SJSA1 (cell line): ENCODE measurements at regions not wholly inside any gene's neighbourhood (a gene's known extent, or its start where the extent isn't known, plus 50 kb on each side); places are given as distances from the start of the nearest gene placed in this dataset.

ENCODE experiments used
- DNase-seq, 2 experiments: peaks; one replicate each; pipeline ENCODE4 v3.0.0-alpha.2; 2015 to 2020; ENCODE audit warnings: low spot score in 2 of 2, low read depth in 1 of 2
- H3K27ac ChIP-seq: fragments of 250-450 bp; sonication (Bioruptor Pico); 2 replicates; pipeline ENCODE4 v1.5.1; 2020; ENCODE audit warnings: mild to moderate bottlenecking, moderate library complexity
- H3K27me3 ChIP-seq: fragments of 250-450 bp; sonication (Bioruptor Pico); replicated peaks from 2 replicates; pipeline ENCODE4 v1.5.1; 2020; ENCODE audit warnings: mild to moderate bottlenecking, moderate library complexity
- H3K36me3 ChIP-seq: fragments of 250-450 bp; sonication (Bioruptor Pico); 2 replicates; pipeline ENCODE4 v1.5.1; 2020; ENCODE audit warnings: mild to moderate bottlenecking
- H3K4me1 ChIP-seq: fragments of 250-450 bp; sonication (Bioruptor Pico); replicated peaks from 2 replicates; pipeline ENCODE4 v1.6.1; 2021; ENCODE audit warnings: mild to moderate bottlenecking
- H3K4me3 ChIP-seq: fragments of 250-450 bp; sonication (Bioruptor Pico); 2 replicates; pipeline ENCODE4 v1.5.1; 2020; ENCODE audit warnings: mild to moderate bottlenecking
- H3K9me3 ChIP-seq: fragments of 250-450 bp; sonication (Bioruptor Pico); replicated peaks from 2 replicates; pipeline ENCODE4 v1.5.1; 2020; ENCODE audit warnings: mild to moderate bottlenecking

GRCh38 chr5:148906968-148907367 lies 80.6 kb downstream of the ADRB2 start:
- DNase-seq: no peak
- Histone ChIP-seq H3K4me1 (peaks cover 42% of the 10 kb centered on the region), H3K36me3 (no peaks in the 10 kb centered on the region), H3K27me3 (no peaks in the 10 kb centered on the region), H3K9me3 (no peaks in the 10 kb centered on the region), H3K4me3 (no peak overlapping the region), H3K27ac (no peak overlapping the region)

GRCh38 chr5:148909040-148909439 lies 82.6 kb downstream of the ADRB2 start:
- Histone ChIP-seq H3K36me3 (no peaks in the 10 kb centered on the region), H3K4me1 (peaks cover 62% of the 10 kb centered on the region), H3K27me3 (no peaks in the 10 kb centered on the region), H3K27ac (peak overlapping the region; percentile 99), H3K4me3 (no peak overlapping the region), H3K9me3 (no peaks in the 10 kb centered on the region)
- peak in 1 of 2 experiments; percentile 91 for DNase-seq

- Histone ChIP-seq H3K27ac (peak overlapping the region; percentile 99), H3K4me1 (peaks cover 68% of the 10 kb centered on the region), H3K27me3 (no peaks in the 10 kb centered on the region)
Observed at GRCh38 chr5:148909766-148910165, 83.4 kb downstream of the ADRB2 start.

GRCh38 chr5:148910216-148910615 lies 83.8 kb downstream of the ADRB2 start:
- Histone ChIP-seq H3K4me1 (peaks cover 72% of the 10 kb centered on the region), H3K4me3 (no peak overlapping the region), H3K27me3 (no peaks in the 10 kb centered on the region), H3K36me3 (no peaks in the 10 kb centered on the region), H3K9me3 (no peaks in the 10 kb centered on the region), H3K27ac (peak overlapping the region; percentile 99)
- DNase-seq: no peak

More at GRCh38 chr5:148909766-148910165, 83.4 kb downstream of the ADRB2 start:
- Histone ChIP-seq H3K4me3 (no peak overlapping the region), H3K36me3 (no peaks in the 10 kb centered on the region), H3K9me3 (no peaks in the 10 kb centered on the region)
- DNase-seq: peak in 1 of 2 experiments; percentile 65

- H3K9me3 ChIP-seq: no peaks in the 10 kb centered on the region
- no peaks in the 10 kb centered on the region for H3K27me3 ChIP-seq
- peak; percentile 99 for DNase-seq
- peaks cover 78% of the 10 kb centered on the region for H3K4me1 ChIP-seq
- H3K27ac ChIP-seq: peak overlapping the region; percentile 99
- H3K36me3 ChIP-seq: no peaks in the 10 kb centered on the region
- no peak overlapping the region for H3K4me3 ChIP-seq
Observed at GRCh38 chr5:148910686-148911361, 84.4 kb downstream of the ADRB2 start.

- H3K9me3 ChIP-seq: no peaks in the 10 kb centered on the region
- H3K27ac ChIP-seq: peak overlapping the region; percentile 99
- H3K27me3 ChIP-seq: no peaks in the 10 kb centered on the region
- no peak for DNase-seq
- H3K36me3 ChIP-seq: no peaks in the 10 kb centered on the region
- H3K4me1 ChIP-seq: peaks cover 82% of the 10 kb centered on the region
- no peak overlapping the region for H3K4me3 ChIP-seq
Observed at GRCh38 chr5:148911386-148911785, 85.0 kb downstream of the ADRB2 start.

GRCh38 chr5:148912146-148912545 lies 85.7 kb downstream of the ADRB2 start:
- H3K36me3 ChIP-seq: no peaks in the 10 kb centered on the region
- no peak for DNase-seq
- no peaks in the 10 kb centered on the region for H3K9me3 ChIP-seq
- no peaks in the 10 kb centered on the region for H3K27me3 ChIP-seq
- peaks cover 82% of the 10 kb centered on the region for H3K4me1 ChIP-seq
- H3K27ac ChIP-seq: peak overlapping the region; percentile 99
- no peak overlapping the region for H3K4me3 ChIP-seq

GRCh38 chr5:148912714-148913398 lies 86.4 kb downstream of the ADRB2 start:
- Histone ChIP-seq H3K27me3 (no peaks in the 10 kb centered on the region), H3K9me3 (no peaks in the 10 kb centered on the region), H3K27ac (peak overlapping the region; percentile 99), H3K36me3 (no peaks in the 10 kb centered on the region), H3K4me1 (peaks cover 81% of the 10 kb centered on the region), H3K4me3 (no peak overlapping the region)
- peak; percentile 99 for DNase-seq

GRCh38 chr5:148913493-148913892 lies 87.1 kb downstream of the ADRB2 start:
- H3K4me1 ChIP-seq: peaks cover 75% of the 10 kb centered on the region
- peak overlapping the region; percentile 99 for H3K27ac ChIP-seq

GRCh38 chr5:148913985-148914431 lies 87.6 kb downstream of the ADRB2 start:
- Histone ChIP-seq H3K9me3 (no peaks in the 10 kb centered on the region), H3K4me3 (no peak overlapping the region), H3K4me1 (peaks cover 69% of the 10 kb centered on the region), H3K36me3 (no peaks in the 10 kb centered on the region), H3K27me3 (no peaks in the 10 kb centered on the region), H3K27ac (peak overlapping the region; percentile 99)
- DNase-seq: peak; percentile 97 to 99

More at GRCh38 chr5:148913493-148913892, 87.1 kb downstream of the ADRB2 start:
- DNase-seq: peak in 1 of 2 experiments; percentile 65
- Histone ChIP-seq H3K9me3 (no peaks in the 10 kb centered on the region), H3K36me3 (no peaks in the 10 kb centered on the region), H3K4me3 (no peak overlapping the region), H3K27me3 (no peaks in the 10 kb centered on the region)

GRCh38 chr5:148915224-148915817 lies 88.9 kb downstream of the ADRB2 start:
- H3K4me1 ChIP-seq: peaks cover 56% of the 10 kb centered on the region
- no peak for DNase-seq
- H3K27ac ChIP-seq: peak overlapping the region; percentile 99

GRCh38 chr5:148920646-148921288 lies 94.4 kb downstream of the ADRB2 start:
- peaks cover 17% of the 10 kb centered on the region for H3K4me1 ChIP-seq
- peak in 1 of 2 experiments; percentile 26 for DNase-seq
- no peak overlapping the region for H3K4me3 ChIP-seq
- no peak overlapping the region for H3K27ac ChIP-seq
- no peaks in the 10 kb centered on the region for H3K9me3 ChIP-seq
- no peaks in the 10 kb centered on the region for H3K36me3 ChIP-seq
- H3K27me3 ChIP-seq: no peaks in the 10 kb centered on the region

More at GRCh38 chr5:148915224-148915817, 88.9 kb downstream of the ADRB2 start:
- H3K4me3 ChIP-seq: no peak overlapping the region
- no peaks in the 10 kb centered on the region for H3K36me3 ChIP-seq
- H3K9me3 ChIP-seq: no peaks in the 10 kb centered on the region
- no peaks in the 10 kb centered on the region for H3K27me3 ChIP-seq

GRCh38 chr5:148921350-148921749 lies 94.9 kb downstream of the ADRB2 start:
- H3K27ac ChIP-seq: no peak overlapping the region
- H3K4me3 ChIP-seq: no peak overlapping the region
- no peaks in the 10 kb centered on the region for H3K36me3 ChIP-seq
- no peaks in the 10 kb centered on the region for H3K9me3 ChIP-seq
- H3K27me3 ChIP-seq: no peaks in the 10 kb centered on the region
- H3K4me1 ChIP-seq: peaks cover 14% of the 10 kb centered on the region
- DNase-seq: no peak
